ENCODE measurements at regions not wholly inside any gene's neighbourhood (a gene's known extent, or its start where the extent isn't known, plus 50 kb on each side); places are given as distances from the start of the nearest gene placed in this dataset.

DNA sequence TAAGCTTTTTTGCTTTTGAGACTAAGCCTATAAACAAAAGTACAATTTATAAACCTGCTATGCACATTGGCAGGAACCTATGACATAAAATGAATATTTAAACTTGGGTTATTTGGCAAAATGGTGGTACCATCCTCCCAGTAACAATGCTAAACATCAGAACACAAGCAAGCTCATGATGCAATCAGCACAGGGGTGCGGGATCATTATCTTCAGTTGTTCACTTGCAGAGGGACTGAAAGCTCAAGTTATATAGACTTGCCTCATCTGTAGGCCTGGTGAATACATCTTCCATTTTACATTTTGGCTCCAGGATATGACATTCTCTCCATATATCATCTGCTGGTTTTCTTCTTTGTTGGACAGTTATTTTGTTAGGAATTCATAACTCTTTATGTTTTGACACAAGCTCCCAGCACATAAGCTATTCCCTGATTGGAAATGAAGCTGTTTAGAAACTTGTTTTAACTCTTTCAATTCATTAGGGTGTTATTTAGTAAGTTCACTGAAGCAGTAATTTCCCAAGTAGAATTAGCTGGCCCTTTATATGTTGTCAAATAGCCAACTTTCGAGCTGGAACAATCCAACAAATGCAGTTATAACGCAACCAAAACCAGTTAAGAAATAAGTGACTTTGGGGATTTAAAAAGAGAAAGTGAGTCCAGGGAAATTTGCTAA, 124.7 kb upstream of the LIFR start:
- TF ChIP-seq, protein P1, sequence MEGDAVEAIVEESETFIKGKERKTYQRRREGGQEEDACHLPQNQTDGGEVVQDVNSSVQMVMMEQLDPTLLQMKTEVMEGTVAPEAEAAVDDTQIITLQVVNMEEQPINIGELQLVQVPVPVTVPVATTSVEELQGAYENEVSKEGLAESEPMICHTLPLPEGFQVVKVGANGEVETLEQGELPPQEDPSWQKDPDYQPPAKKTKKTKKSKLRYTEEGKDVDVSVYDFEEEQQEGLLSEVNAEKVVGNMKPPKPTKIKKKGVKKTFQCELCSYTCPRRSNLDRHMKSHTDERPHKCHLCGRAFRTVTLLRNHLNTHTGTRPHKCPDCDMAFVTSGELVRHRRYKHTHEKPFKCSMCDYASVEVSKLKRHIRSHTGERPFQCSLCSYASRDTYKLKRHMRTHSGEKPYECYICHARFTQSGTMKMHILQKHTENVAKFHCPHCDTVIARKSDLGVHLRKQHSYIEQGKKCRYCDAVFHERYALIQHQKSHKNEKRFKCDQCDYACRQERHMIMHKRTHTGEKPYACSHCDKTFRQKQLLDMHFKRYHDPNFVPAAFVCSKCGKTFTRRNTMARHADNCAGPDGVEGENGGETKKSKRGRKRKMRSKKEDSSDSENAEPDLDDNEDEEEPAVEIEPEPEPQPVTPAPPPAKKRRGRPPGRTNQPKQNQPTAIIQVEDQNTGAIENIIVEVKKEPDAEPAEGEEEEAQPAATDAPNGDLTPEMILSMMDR (IDR thresholded peaks at IDR 0.05; ENCODE audit: unreplicated experiment) = no peak

DNA sequence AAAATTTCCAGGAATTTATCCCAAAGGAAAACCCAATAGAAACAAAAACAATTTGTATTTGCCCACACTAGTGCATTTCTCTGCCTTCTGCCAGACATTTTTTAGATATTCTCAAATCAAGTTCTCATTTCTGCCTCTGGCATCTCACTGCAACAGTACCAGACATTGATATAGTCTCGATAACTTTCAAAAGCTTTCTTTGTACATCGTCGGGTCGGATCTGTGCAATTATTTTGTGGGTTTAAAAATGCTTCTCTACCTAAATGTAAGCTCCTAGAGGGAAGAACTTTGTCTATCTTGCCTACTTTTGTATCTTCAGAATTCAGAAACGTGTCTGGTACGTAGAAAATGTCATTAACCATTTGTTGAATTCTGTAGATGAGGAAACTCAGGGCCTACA, 125.5 kb upstream of the LIFR start:
- H3K36me3 Mint-ChIP-seq (ENCODE audit: low read depth, unreplicated experiment) = no peaks in the 10 kb centered on the region
- H3K9me3 Mint-ChIP-seq (ENCODE audit: unreplicated experiment) = no peaks in the 10 kb centered on the region
- no peaks in the 10 kb centered on the region for H3K4me1 Mint-ChIP-seq (ENCODE audit: unreplicated experiment)
- no peak overlapping the region for H3K4me3 Mint-ChIP-seq (ENCODE audit: unreplicated experiment)
- H3K27ac Mint-ChIP-seq (ENCODE audit: unreplicated experiment) = no peak overlapping the region
- TF ChIP-seq, protein P1 (IDR thresholded peaks at IDR 0.05; ENCODE audit: unreplicated experiment) = no peak
- DNase-seq (ENCODE audit: low spot score) = no peak
- H3K27me3 Mint-ChIP-seq (ENCODE audit: unreplicated experiment) = peaks cover 3% of the 10 kb centered on the region

More for the DNA sequence above, 124.7 kb upstream of the LIFR start:
- Mint-ChIP-seq H3K9me3 (ENCODE audit: unreplicated experiment) (no peaks in the 10 kb centered on the region), H3K36me3 (ENCODE audit: low read depth, unreplicated experiment) (no peaks in the 10 kb centered on the region), H3K4me3 (ENCODE audit: unreplicated experiment) (no peak overlapping the region), H3K27me3 (ENCODE audit: unreplicated experiment) (peaks cover 3% of the 10 kb centered on the region), H3K27ac (ENCODE audit: unreplicated experiment) (no peak overlapping the region), H3K4me1 (ENCODE audit: unreplicated experiment) (no peaks in the 10 kb centered on the region)
- DNase-seq (ENCODE audit: low spot score) = no peak

DNA sequence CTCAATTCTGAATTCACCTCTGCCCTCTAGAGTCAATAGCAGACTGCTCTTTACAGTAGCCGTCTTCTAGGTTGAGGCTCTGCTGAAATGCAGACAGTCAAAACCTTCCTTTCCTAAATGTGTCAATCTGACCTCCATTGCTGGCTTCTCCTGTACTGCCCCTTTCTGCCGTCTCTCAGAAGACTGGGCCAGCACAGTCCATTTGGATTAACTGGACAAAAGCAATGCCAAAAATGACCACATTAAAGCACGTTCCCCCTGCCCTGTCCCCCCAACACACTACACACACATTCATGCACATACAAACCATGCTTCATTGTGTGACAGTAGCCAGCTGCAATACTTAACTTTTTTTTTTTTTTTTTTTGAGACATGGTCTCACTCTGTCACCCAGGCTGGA, 130.2 kb upstream of the LIFR start:
- TF ChIP-seq, protein P1 (IDR thresholded peaks at IDR 0.05; ENCODE audit: unreplicated experiment) = no peak
- Mint-ChIP-seq H3K9me3 (ENCODE audit: unreplicated experiment) (no peaks in the 10 kb centered on the region), H3K4me3 (ENCODE audit: unreplicated experiment) (no peak overlapping the region), H3K27me3 (ENCODE audit: unreplicated experiment) (no peaks in the 10 kb centered on the region), H3K4me1 (ENCODE audit: unreplicated experiment) (no peaks in the 10 kb centered on the region), H3K27ac (ENCODE audit: unreplicated experiment) (no peak overlapping the region), H3K36me3 (ENCODE audit: low read depth, unreplicated experiment) (peaks cover 4% of the 10 kb centered on the region)
- DNase-seq (ENCODE audit: low spot score) = no peak

DNA sequence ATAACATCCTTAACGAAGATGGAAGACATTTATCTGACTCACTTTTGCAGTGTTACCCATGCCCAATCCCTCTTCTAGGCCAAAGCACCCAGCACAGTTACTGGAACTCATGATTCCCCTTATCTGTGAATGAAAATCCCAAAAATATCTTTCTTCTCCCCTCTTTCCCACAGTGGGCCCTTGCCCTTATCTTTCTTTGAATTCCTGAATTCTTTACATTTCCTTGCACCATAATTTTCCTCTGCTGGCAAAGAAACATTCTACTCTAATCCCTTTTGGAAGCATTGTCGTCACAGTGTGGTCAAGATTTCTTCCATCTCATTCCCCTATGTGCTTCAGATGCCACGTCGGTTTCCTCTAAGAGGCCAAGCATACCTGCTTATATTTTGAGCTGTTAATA, 135.9 kb upstream of the LIFR start:
- H3K9me3 Mint-ChIP-seq (ENCODE audit: unreplicated experiment) = no peaks in the 10 kb centered on the region
- H3K27me3 Mint-ChIP-seq (ENCODE audit: unreplicated experiment) = peaks cover 2% of the 10 kb centered on the region
- H3K4me1 Mint-ChIP-seq (ENCODE audit: unreplicated experiment) = peaks cover 4% of the 10 kb centered on the region
- no peak overlapping the region for H3K4me3 Mint-ChIP-seq (ENCODE audit: unreplicated experiment)
- no peak overlapping the region for H3K27ac Mint-ChIP-seq (ENCODE audit: unreplicated experiment)
- DNase-seq (ENCODE audit: low spot score) = no peak
- peaks cover 4% of the 10 kb centered on the region for H3K36me3 Mint-ChIP-seq (ENCODE audit: low read depth, unreplicated experiment)
- TF ChIP-seq, protein P1 (IDR thresholded peaks at IDR 0.05; ENCODE audit: unreplicated experiment) = no peak

DNA sequence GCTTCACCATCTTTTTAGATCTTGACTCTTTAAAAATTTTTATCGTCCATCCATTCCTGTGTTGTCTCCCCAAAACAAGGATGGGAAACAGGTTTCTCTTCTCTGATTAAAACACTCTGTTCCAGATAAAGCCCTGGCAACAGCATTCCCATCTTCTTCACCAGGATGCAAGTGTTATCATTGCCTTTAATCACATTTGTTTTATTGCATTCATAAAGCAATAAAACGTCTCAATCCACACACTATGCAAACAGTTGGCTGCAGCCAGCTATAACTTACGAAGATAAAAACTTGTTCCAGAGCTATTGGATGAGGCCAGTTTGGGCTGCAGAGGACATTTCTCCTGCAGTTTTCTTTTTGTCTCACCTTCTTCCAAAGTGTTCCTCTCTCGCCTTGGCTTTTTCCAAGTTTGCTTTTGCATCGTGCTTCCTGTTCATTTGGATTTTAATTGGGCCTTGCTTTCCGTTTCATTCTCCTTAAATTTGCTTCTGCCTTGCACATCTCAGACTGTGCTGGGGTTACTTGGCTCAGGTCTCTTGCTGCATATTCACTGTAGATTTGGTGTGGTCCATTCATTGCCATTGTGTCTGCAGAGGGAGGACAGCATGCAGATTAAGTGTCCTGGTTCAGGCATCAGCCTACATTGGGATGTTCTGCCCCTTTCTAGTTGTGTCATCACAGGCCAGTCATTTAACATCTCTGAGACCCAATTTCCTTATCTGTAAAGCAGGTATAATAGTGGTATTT, 136.5 kb upstream of the LIFR start:
- H3K4me3 Mint-ChIP-seq (ENCODE audit: unreplicated experiment) = no peak overlapping the region
- peaks cover 4% of the 10 kb centered on the region for H3K36me3 Mint-ChIP-seq (ENCODE audit: low read depth, unreplicated experiment)
- H3K27me3 Mint-ChIP-seq (ENCODE audit: unreplicated experiment) = peaks cover 2% of the 10 kb centered on the region
- TF ChIP-seq, protein P1 (IDR thresholded peaks at IDR 0.05; ENCODE audit: unreplicated experiment) = no peak
- no peaks in the 10 kb centered on the region for H3K9me3 Mint-ChIP-seq (ENCODE audit: unreplicated experiment)
- no peak overlapping the region for H3K27ac Mint-ChIP-seq (ENCODE audit: unreplicated experiment)
- peaks cover 4% of the 10 kb centered on the region for H3K4me1 Mint-ChIP-seq (ENCODE audit: unreplicated experiment)
- no peak for DNase-seq (ENCODE audit: low spot score)

Measured in endothelial cell (in vitro differentiated cells).